HG03565 (cell line): ENCODE measurements at regions not wholly inside any gene's neighbourhood (a gene's known extent, or its start where the extent isn't known, plus 50 kb on each side); places are given as distances from the start of the nearest gene placed in this dataset.

ENCODE experiments used
- ATAC-seq: cut with Tn5 transposase; IDR thresholded peaks from one replicate; pipeline ENCODE4 v1.9.1; 2021; ENCODE audit warnings: mild to moderate bottlenecking, moderate library complexity; ENCODE audit not compliant: unreplicated experiment

DNA sequence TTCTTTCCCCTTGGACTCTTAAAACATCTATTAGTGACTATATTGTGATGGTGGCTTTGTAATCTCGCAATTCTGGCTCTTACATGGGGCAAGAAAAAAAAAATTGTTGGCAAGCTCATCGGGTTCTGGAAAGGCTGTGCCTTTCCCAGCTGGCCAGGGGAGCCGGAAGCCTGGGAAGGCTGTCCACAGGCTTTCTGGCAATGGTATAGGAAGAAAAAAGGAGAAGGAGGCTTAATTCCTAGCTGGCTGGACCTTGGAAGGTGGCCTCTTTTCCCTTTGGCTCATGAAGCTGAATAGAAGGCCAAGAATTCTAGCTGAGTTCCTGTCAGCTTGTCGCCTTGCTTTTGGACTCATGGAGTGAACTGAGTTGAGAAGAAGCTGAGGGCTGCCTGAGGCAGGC is 243.5 kb upstream of the SEMA6D start:
- no peak for ATAC-seq

DNA sequence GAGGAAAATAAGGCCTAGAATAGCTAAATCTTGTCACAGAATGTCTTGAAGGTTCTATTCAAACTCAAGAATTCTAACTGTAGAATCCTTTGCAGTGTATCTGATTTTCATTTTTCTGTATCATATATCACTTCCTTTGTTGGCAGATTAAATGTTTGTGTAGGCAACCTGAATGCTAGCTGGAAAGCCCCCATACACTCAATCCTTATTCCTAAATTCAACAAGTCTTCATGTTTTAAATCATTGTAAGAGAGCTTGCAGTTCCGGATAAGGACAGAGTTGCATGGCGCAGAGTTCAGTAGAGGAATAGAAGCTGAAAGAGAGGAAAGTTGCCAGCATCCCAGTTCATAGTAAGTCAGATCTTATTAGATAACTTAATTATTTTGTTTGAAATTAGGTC is 242.0 kb upstream of the SEMA6D start:
- no peak for ATAC-seq

DNA sequence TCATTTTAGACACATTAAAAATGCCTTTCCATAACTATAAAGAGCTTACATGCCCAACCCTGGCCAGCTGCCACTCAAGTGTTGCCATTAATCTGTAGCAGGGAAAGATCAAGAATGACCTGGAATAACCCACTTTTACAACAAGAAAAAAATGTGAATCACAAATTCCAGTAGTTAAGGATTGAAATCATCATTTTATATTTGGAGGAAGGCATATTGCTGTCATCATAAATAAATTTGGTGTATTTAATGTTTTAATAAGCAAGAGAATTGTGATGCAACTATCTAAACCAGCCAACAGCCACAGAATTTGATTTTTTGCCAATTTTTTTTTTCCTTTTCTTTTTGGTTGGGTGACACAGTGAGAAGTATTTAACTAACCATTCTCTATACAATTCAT is 240.0 kb upstream of the SEMA6D start:
- ATAC-seq: no peak

DNA sequence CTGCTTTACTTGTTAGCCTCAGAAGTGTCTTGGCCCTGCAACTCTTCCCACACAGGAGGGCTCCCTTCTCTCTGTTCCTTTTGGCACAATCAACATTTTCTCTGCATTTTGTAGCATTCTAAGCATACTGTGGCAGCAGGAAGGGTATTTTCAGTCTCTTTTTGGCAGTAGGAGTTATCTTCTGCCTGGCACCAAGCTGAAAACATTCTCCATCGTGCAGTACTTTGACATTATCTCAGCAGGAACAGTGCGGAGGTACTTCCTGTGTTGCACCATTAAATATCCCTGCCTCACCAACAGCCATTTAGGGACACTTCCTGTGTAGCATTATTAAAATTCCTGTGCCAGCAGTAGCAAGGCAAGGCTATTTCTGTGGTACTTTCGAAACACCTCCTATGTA is 233.2 kb upstream of the SEMA6D start:
- no peak for ATAC-seq

GRCh38 chr15:47484997-47485396 is 232.3 kb upstream of the SEMA6D start:
- no peak for ATAC-seq

GRCh38 chr15:47485419-47485818 is 231.9 kb upstream of the SEMA6D start:
- ATAC-seq: no peak

DNA sequence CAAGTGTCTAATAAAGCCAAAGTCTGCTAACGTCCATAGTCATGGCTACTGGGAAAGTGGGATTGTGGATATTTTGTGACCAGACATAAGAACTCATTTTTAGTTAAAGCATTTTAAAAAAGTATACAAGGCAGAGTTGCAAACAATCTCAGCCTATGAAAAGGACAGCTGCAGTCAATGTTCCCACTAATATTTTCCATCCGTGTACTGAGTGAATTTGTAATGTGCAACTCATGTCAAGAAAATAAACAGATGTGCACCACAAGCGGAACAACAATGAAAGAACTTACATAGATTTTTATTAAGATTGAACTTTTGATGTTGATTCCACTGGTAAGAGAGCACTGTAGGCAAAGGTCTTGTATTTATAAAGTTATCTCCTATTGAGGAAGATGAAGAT is 231.3 kb upstream of the SEMA6D start:
- ATAC-seq: no peak

DNA sequence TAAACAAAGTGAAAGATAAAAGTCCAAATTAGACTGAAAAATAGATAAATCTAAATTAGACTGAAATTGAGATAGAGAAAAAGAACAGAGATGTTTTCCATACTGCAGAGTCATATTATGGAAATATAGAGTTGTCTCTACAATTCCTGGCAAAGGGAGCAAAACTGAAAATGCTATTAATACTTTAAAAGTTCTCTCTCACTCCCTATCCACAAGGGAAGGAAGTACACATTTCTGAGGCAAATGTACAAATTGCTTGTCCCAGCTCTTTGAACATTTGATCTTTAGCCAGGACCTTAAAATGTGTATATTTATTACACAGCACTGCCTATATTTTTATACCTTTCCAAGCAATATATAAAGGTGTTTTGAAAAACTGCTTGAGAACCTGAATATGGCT is 225.1 kb upstream of the SEMA6D start:
- ATAC-seq: no peak

- no peak for ATAC-seq
Measured at GRCh38 chr15:47493357-47494247, 223.7 kb upstream of the SEMA6D start.

DNA sequence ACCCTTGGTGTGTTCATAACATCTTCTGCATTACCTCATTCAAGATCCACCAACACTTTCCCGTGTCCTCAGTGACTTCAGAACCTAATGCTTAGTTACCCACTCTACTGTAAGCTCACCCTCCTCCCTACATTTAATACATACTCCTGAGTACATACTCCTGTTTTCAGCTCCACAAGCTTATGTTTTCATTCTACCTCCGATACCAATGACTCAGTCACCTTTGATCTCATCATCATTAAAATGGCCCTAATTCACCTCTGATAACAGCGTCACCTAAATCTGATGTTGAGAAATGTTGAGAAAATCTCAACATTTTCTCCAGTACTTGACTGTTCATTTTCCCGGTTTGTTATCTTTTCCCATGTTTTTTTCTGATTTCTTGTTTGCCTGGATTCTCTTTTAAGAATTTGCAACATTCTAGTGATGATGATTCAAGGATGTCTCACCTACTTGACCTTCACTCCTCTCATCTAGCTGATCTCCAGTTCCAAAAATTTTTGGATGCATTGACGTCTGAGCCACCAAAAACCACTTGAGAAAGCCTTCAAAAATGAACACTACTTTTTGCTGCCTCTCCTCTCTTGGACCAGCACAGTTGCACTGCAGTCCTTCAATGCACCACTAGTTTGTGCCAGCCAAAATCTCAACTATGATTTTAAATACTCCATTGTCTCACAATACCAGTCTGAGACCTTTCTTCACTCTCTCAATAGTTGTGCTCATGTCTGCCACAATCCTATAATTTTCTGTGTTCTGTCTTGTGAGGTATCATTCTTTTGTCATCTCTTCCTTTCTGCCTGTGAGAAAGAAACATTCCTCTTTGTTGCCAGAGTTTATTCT is 220.7 kb upstream of the SEMA6D start:
- no peak for ATAC-seq

GRCh38 chr15:47500842-47501241 is 216.5 kb upstream of the SEMA6D start:
- no peak for ATAC-seq

DNA sequence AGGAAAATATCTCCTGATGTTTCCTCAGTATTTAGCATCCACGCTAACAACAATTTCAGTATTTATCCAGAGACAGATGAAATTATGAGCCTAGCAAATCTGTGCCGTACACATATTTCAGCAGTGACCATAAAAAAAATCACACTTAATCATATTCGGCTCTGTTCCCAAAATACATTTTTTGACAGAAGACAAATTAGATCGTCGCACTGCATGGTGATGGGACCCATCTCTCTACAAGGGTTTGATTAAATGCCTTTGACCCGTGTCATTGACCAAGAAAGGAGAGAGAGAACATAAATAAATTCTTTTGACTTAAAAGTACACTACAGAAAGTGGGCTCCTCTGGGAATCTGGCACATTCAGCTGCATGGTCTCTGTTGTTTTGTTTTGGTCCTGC is 215.3 kb upstream of the SEMA6D start:
- ATAC-seq: no peak

- ATAC-seq: no peak
Measured at GRCh38 chr15:47503876-47504275, 213.4 kb upstream of the SEMA6D start.

DNA sequence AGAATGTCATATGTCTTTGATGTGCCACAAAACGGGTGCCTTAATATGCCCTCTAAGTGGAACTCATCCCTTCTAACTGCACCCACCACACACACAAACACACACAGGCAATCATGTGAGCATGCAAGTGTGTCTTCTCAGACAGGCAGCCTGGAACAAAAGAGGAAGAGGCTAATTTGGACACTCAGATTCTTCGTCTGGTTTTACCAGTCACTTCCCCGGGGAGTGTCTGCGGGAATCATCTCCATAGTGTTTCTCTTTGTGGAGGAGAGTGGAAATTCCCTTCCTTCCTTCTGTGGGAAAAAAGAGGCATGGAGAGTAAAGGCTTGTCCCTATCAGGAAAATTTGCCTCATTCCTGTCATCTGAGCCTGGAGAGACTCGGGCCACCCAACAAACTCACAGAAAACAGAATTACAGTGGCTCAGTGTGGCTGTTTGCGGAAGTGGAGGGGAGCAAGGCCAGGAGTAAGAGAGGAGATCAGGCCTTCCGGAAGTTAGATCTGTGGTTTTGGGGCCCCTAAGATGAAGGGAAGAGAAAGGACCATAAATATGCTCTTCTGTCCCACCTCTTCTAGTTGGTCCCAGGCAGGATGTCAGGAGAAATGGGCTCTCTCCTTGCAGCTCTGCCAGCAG is 212.6 kb upstream of the SEMA6D start:
- no peak for ATAC-seq

DNA sequence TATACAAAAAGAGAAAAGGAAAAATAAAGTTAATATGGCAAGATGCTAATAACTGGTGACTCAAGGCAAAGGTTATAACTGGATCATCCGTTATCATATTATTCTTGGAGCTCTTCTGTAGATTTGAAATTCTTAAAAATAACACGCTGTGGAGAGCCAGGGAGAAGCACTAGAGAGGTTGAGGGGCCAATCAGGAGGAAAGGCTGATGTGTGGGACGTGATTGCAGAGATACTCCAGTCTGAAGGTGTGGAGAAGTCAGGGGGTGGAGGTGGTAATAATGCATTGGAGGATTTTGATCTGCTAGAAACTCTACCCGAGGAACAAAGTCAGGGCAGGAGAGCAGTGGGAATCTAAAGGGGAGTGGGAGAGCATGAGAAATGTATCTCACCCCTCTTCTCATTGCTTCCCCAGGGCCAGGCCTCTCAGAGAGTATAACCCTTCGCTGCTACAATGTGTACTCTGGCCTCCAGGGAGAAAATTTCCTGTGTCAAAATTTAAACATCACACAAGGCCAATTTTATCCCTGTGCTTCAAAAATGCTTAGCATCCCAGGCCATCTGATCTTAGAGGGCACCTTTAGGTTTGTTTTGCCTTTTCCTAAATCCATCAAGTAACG is 211.5 kb upstream of the SEMA6D start:
- no peak for ATAC-seq

- ATAC-seq: no peak
Measured at GRCh38 chr15:47506329-47507100, 210.8 kb upstream of the SEMA6D start.

DNA sequence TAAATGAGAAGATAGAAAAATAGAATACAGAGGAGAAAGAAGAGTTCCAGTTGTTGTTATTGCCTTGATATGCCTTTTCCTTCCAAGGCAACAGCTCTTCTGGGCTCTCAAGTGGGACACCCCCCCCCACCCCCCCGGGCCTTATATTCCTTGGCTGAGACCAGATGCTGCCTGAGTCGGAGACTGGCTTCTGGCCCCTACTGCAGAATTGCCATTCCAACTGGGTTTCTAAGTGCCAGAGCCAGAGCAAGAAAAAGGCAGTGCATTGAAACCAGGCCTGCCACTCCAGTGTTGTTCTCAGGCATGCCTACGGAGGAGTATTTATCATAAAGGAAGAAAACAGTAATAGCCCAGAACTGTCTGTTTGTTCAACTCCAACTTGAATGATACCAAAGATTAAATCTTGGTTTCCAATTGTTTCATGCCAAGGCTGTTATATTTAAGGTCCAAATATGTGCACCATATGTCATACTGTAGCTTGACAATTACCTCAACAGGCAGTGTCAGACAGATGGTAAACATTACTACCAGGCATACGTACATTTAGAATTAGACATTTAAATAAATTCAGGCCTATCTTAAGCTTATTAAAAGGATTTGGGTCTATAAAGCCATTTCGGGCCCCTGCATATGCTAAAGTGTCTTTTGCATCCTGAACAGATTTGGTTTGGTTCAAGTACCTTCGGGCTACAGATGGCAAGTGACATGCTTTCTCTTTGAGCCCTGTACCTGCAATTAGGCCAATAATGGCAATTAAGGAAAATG is 209.9 kb upstream of the SEMA6D start:
- ATAC-seq: no peak

DNA sequence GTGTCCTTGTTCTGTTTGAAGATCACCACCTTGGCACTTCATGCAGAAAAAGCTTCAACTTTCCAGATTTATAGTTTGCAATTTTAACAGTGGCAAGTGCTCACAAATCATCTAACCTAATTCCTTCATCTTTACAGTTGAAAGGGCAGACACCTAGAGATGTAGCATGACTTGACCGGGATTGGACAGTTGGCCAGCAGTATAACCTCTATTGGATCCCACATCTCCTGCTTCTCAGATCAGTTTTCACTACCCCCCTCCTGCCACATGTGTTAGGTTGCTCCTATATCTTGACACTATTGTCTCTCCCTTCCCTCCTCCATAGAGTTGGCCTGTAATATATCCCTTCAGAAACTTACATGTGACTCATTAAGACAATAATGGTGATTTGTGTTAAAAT is 206.0 kb upstream of the SEMA6D start:
- ATAC-seq: no peak

- ATAC-seq: no peak
Measured at GRCh38 chr15:47513471-47513870, 203.8 kb upstream of the SEMA6D start.

- no peak for ATAC-seq
Measured at GRCh38 chr15:47514200-47514652, 203.1 kb upstream of the SEMA6D start.
